ENCODE measurements at regions not wholly inside any gene's neighbourhood (a gene's known extent, or its start where the extent isn't known, plus 50 kb on each side); places are given as distances from the start of the nearest gene placed in this dataset.

DNA sequence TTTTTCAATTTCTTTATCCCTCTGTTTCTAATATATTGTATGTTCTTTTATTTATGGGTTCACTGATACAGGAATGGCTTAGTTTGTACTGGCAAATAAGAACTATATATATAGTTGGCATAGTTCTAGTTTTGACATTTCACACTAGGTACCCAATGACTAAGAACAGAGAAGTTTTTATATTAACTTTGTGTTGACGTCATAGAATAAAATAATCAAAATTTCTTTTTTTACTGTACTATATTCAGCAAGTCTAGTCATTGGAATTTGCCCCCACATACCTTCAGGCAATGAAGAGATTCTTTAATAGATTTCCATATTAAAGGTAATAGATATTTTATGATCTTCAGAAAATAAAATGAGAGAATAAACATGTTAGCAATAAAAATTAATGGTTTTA lies 713.2 kb downstream of the NOVA1 start:
- TF ChIP-seq, protein P1, sequence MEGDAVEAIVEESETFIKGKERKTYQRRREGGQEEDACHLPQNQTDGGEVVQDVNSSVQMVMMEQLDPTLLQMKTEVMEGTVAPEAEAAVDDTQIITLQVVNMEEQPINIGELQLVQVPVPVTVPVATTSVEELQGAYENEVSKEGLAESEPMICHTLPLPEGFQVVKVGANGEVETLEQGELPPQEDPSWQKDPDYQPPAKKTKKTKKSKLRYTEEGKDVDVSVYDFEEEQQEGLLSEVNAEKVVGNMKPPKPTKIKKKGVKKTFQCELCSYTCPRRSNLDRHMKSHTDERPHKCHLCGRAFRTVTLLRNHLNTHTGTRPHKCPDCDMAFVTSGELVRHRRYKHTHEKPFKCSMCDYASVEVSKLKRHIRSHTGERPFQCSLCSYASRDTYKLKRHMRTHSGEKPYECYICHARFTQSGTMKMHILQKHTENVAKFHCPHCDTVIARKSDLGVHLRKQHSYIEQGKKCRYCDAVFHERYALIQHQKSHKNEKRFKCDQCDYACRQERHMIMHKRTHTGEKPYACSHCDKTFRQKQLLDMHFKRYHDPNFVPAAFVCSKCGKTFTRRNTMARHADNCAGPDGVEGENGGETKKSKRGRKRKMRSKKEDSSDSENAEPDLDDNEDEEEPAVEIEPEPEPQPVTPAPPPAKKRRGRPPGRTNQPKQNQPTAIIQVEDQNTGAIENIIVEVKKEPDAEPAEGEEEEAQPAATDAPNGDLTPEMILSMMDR (IDR thresholded peaks at IDR 0.05 in 2 of 3, conservative IDR thresholded peaks at IDR 0.05 in 1 of 3; ENCODE audit: borderline replicate concordance in 1 of 3, insufficient read depth in 1 of 3, low read depth in 2 of 3, low read length in 2 of 3) = no peak
- TF ChIP-seq, protein P2, sequence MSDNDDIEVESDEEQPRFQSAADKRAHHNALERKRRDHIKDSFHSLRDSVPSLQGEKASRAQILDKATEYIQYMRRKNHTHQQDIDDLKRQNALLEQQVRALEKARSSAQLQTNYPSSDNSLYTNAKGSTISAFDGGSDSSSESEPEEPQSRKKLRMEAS (IDR thresholded peaks at IDR 0.05) = no peak
- TF ChIP-seq EZH2 (IDR thresholded peaks at IDR 0.05) (no peak), SRF (IDR thresholded peaks at IDR 0.05; ENCODE audit: low read depth) (no peak), SIN3A (IDR thresholded peaks at IDR 0.05; ENCODE audit: low read depth) (no peak), POLR2A (IDR thresholded peaks at IDR 0.05; ENCODE audit: borderline replicate concordance, extremely low read depth, insufficient read depth, insufficient read length) (no peak)
- TF ChIP-seq, protein P3, sequence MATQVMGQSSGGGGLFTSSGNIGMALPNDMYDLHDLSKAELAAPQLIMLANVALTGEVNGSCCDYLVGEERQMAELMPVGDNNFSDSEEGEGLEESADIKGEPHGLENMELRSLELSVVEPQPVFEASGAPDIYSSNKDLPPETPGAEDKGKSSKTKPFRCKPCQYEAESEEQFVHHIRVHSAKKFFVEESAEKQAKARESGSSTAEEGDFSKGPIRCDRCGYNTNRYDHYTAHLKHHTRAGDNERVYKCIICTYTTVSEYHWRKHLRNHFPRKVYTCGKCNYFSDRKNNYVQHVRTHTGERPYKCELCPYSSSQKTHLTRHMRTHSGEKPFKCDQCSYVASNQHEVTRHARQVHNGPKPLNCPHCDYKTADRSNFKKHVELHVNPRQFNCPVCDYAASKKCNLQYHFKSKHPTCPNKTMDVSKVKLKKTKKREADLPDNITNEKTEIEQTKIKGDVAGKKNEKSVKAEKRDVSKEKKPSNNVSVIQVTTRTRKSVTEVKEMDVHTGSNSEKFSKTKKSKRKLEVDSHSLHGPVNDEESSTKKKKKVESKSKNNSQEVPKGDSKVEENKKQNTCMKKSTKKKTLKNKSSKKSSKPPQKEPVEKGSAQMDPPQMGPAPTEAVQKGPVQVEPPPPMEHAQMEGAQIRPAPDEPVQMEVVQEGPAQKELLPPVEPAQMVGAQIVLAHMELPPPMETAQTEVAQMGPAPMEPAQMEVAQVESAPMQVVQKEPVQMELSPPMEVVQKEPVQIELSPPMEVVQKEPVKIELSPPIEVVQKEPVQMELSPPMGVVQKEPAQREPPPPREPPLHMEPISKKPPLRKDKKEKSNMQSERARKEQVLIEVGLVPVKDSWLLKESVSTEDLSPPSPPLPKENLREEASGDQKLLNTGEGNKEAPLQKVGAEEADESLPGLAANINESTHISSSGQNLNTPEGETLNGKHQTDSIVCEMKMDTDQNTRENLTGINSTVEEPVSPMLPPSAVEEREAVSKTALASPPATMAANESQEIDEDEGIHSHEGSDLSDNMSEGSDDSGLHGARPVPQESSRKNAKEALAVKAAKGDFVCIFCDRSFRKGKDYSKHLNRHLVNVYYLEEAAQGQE (IDR thresholded peaks at IDR 0.05; ENCODE audit: low read depth) = no peak

Data from HCT116 (cell line).